ENCODE measurements at regions not wholly inside any gene's neighbourhood (a gene's known extent, or its start where the extent isn't known, plus 50 kb on each side); places are given as distances from the start of the nearest gene placed in this dataset.

DNA sequence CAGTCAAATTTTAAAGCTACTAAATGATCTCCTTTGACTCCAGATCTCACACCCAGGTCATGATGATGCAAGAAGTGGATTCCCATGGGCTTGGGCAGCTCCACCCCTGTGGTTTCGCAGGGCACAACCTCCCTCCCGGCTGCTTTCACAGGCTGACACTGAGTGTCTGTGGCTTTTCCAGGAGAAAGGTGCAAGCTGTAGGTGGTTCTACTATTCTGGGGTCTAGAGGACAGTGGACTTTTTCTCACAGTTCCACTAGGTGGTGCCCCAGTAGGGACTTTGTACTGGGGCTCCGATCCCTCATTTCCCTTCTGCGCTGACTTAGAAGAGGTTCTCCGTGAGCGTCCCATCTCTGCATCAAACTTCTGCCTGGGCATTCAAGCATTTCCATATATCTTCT, 845.2 kb downstream of the PCDH18 start:
- TF ChIP-seq, protein P1, sequence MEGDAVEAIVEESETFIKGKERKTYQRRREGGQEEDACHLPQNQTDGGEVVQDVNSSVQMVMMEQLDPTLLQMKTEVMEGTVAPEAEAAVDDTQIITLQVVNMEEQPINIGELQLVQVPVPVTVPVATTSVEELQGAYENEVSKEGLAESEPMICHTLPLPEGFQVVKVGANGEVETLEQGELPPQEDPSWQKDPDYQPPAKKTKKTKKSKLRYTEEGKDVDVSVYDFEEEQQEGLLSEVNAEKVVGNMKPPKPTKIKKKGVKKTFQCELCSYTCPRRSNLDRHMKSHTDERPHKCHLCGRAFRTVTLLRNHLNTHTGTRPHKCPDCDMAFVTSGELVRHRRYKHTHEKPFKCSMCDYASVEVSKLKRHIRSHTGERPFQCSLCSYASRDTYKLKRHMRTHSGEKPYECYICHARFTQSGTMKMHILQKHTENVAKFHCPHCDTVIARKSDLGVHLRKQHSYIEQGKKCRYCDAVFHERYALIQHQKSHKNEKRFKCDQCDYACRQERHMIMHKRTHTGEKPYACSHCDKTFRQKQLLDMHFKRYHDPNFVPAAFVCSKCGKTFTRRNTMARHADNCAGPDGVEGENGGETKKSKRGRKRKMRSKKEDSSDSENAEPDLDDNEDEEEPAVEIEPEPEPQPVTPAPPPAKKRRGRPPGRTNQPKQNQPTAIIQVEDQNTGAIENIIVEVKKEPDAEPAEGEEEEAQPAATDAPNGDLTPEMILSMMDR (IDR thresholded peaks at IDR 0.05) = no peak
- no peak for TF ChIP-seq POLR2AphosphoS5 (IDR thresholded peaks at IDR 0.05; ENCODE audit: low read depth, low read length)
- TF ChIP-seq TCF7L2 (IDR thresholded peaks at IDR 0.05; ENCODE audit: low read depth, low read length) = no peak
- TF ChIP-seq, protein P2, sequence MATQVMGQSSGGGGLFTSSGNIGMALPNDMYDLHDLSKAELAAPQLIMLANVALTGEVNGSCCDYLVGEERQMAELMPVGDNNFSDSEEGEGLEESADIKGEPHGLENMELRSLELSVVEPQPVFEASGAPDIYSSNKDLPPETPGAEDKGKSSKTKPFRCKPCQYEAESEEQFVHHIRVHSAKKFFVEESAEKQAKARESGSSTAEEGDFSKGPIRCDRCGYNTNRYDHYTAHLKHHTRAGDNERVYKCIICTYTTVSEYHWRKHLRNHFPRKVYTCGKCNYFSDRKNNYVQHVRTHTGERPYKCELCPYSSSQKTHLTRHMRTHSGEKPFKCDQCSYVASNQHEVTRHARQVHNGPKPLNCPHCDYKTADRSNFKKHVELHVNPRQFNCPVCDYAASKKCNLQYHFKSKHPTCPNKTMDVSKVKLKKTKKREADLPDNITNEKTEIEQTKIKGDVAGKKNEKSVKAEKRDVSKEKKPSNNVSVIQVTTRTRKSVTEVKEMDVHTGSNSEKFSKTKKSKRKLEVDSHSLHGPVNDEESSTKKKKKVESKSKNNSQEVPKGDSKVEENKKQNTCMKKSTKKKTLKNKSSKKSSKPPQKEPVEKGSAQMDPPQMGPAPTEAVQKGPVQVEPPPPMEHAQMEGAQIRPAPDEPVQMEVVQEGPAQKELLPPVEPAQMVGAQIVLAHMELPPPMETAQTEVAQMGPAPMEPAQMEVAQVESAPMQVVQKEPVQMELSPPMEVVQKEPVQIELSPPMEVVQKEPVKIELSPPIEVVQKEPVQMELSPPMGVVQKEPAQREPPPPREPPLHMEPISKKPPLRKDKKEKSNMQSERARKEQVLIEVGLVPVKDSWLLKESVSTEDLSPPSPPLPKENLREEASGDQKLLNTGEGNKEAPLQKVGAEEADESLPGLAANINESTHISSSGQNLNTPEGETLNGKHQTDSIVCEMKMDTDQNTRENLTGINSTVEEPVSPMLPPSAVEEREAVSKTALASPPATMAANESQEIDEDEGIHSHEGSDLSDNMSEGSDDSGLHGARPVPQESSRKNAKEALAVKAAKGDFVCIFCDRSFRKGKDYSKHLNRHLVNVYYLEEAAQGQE (IDR thresholded peaks at IDR 0.05; ENCODE audit: insufficient read depth in 1 of 2, low read depth in 2 of 2, low read length in 1 of 2) = no peak
- no peak for TF ChIP-seq SIN3A (IDR thresholded peaks at IDR 0.05; ENCODE audit: borderline replicate concordance, insufficient read depth, low read depth, low read length)

Data from Panc1 (cell line).